DMS114 treated with DMSO at 0.1 percent for 48 hours (cell line): ENCODE measurements at regions not wholly inside any gene's neighbourhood (a gene's known extent, or its start where the extent isn't known, plus 50 kb on each side); places are given as distances from the start of the nearest gene placed in this dataset.
"Not testable (repeated sequence)": the region's sequence is repeated elsewhere in the genome, so short reads cannot be mapped to it uniquely, and the experiment has no call there.

Source experiments
- DNase-seq: peaks from one replicate; lab custom pipeline; 2025; ENCODE audit not compliant: unreplicated experiment; lab: John Stamatoyannopoulos, UW

- DNase-seq, result no peak
Observed at GRCh38 chr2:180840641-180841040, 139.8 kb upstream of the UBE2E3 start.

DNA sequence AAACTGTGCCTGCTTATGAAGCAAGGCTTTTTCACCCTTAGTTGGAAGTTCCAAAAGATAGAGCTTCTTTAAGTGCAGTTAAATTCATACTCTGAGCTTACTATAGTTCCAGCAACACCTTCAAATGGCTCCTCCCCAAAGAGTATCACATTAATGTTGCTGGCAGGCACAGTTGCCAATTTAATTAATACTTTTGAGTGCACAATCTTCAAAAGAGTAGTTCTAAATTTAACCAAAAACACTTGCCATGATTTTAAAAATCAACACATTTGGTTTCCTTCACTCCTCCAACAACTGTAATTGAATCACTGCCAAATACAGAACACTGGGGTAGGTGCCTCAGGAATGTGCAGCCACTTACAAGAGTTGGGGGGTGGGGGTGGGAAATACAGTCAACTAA lies 150.6 kb upstream of the UBE2E3 start:
- no peak for DNase-seq

- no peak for DNase-seq
Observed at GRCh38 chr2:180829261-180829660, 151.1 kb upstream of the UBE2E3 start.

DNA sequence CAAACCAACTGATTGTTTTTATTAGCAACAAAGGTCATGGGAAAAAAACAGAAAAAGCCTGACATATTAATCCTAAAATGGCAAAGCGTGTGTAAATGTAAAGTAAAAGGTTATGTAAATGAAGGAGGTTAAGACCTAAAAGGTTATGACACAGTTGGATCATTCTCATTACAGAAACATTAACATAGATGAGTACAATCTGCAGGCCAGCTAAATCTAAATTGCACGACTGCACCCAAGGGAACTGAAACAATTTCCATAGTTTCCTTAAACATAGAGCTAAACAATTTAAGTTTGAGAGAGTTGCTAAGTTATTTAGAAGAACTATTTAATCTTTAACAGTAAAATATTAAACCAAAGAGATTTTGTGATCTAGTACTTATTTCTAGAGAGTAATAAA lies 151.6 kb upstream of the UBE2E3 start:
- DNase-seq, result no peak

GRCh38 chr2:180823546-180824141 lies 156.8 kb upstream of the UBE2E3 start:
- no peak for DNase-seq

- no peak for DNase-seq
Observed at GRCh38 chr2:180819106-180819505, 161.3 kb upstream of the UBE2E3 start.

- not testable (repeated sequence) for DNase-seq
Observed at GRCh38 chr2:180818700-180819099, 161.7 kb upstream of the UBE2E3 start.

DNA sequence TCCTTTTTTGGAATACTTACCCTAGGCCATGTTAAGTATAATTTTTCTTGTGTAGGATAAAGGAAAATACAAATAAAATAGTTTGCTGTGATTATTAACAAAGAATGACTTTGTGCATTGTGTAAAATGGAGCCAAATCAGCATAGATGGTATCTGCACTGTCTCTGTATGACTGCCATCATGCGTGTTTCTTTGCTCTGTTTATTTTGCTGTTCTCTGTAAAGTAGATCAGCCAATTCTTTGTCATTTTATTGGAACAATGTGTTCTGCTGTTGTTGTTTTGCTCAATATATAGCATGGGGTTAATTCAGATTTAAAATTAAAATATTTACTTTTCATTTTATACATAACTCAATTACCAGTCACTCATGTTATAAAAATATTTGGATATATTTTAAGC lies 181.3 kb upstream of the UBE2E3 start:
- no peak for DNase-seq

- no peak for DNase-seq
Observed at GRCh38 chr2:180790891-180791290, 189.5 kb upstream of the UBE2E3 start.

GRCh38 chr2:180787330-180787729 lies 193.1 kb upstream of the UBE2E3 start:
- DNase-seq, result no peak

GRCh38 chr2:180781276-180781675 lies 199.1 kb upstream of the UBE2E3 start:
- DNase-seq, result no peak

GRCh38 chr2:180778291-180778690 lies 202.1 kb upstream of the UBE2E3 start:
- no peak for DNase-seq

DNA sequence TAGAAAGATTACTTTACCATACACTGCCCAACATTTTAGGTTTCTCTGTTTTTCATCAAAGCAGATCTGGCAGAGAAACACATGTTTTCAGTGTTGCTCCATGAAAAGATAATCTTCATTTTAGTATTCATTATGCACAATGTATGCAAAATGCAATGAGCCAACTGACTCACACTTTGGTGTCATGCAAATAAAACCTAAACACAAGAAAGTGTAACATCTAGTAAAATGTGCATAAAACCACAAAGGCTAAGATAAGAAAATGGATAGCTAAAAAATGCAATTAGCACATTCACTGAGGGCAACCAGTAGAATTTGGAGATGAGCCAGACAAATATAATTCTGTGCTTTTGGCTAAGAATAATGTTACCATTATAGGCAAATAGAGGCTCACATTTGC lies 203.5 kb upstream of the UBE2E3 start:
- no peak for DNase-seq

GRCh38 chr2:180775711-180776110 lies 204.7 kb upstream of the UBE2E3 start:
- no peak for DNase-seq

GRCh38 chr2:180765316-180765715 lies 215.1 kb upstream of the UBE2E3 start:
- DNase-seq, result not testable (repeated sequence)

- no peak for DNase-seq
Observed at GRCh38 chr2:180763263-180763989, 217.0 kb upstream of the UBE2E3 start.

DNA sequence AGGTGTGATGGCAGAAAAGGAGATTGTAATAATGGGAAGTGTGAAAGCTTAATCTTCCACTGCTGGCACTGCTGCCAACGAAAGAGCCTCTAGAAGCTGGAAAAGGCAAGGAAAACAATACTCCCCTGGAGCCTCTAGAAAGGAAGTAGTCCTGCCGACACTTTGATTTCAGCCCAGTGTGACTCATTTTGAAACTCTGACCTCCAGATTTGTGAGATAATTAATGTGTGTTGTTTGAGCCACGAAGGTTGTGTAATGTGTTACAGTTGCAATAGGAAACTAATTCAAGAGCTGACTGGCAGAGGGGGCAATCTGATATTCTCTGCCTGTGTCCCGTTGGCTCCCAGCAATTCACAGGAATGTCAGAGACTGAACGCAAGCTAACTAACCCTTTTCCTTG lies 219.2 kb upstream of the UBE2E3 start:
- DNase-seq, result no peak

GRCh38 chr2:180759631-180760030 lies 220.8 kb upstream of the UBE2E3 start:
- DNase-seq, result no peak

DNA sequence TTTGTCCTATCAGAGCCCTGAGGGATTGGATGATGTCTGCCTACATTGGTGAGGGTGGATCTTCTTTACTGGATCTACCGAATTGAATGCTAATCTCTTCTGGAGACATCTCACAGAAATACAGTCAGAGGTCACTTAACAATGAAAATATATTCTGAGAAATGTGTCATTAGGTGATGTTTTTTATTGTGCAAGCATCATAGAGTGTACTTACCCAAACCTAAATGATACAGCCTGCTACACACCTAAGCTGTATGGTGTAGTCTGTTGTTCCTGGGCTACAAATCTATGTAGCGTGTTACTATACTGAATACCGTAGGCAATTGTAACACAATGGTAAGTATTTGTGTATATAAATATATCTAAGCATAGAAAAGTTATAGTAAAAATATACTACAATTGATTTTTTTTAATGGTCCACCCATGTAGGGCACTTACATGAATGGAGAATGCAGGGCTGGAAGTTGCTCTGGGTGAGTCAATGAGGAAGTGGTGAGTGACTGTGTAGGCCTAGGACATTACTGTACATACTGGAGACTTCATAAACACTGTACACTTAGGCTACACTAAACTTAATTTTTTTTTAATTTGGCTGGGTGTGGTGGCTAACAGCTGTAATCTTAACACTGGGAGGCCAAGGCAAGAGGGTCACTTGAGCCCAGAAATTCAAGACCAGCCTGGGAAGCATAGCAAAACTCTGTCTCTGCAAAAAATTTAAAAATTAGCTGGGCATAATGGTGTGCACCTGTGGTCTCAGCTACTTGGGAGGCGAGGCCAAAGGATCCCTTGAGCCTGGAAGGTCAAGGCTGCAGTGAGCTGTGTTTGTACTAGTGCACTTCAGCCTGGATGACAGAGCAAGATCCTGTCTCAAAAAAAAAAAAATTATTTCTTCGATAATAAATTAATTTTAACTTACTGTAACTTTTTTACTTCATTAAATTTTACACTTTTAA lies 226.3 kb upstream of the UBE2E3 start:
- no peak for DNase-seq

DNA sequence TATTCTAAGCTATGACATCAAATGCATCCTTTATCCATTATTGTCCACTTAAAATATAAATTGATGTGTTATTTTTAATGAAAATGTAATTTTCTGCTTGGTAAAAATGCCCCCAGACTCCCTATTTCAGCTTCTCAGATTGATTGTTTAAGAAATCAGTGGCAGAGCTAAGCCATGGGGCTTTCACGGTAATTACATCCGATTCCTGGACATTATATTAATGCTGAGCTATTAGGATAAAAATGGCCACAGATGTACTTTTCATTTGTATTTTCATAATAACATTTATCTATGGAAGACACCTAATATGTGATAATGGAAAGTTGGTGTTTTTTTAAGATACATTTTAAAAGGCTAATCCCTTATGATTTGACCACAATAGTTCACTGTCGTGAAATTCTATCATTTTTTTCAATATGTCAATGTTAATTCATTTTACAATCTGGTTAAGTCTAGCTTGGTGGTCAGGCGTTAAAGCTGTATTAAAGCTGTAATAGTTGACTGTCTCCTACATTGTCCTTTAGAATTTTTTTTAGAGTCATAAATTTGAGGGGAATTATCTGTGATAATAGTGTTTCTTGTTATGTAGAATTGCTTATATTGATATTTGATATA lies 229.0 kb upstream of the UBE2E3 start:
- DNase-seq, result no peak

DNA sequence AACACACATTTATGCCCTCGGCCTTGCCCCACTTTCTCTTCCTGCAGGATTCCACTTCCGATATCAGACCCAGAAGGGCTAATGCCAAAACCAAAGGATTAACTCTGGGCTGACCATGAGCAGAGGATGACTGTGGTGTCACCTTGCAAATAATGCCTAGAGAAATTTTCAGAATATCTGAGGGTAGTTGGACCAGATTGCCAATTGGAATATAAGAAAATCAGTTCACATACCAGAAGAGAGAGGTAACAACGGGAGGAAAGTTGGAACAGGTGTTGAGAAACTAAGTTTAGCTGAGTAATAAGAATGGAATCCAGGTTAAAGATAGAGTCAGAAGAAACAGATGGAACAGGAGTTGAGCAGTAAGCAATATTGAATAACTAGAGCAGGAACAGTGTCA lies 232.7 kb upstream of the UBE2E3 start:
- no peak for DNase-seq
